Breast epithelium (tissue), 4 donors: ENCODE measurements at regions not wholly inside any gene's neighbourhood (a gene's known extent, or its start where the extent isn't known, plus 50 kb on each side); places are given as distances from the start of the nearest gene placed in this dataset.

ENCODE experiments used
- DNase-seq, 2 donors: peaks; one replicate each; pipeline ENCODE4 v3.0.0-alpha.2; 2019; ENCODE audit warnings: low spot score in 2 of 2
- H3K27ac ChIP-seq, 2 donors: fragments of 200-600 bp; sonication (generic) in 1 of 2; one replicate each; pipeline ENCODE4 v1.5.1; 2016 to 2019; ENCODE audit warnings: mild to moderate bottlenecking in 1 of 2
- H3K27me3 ChIP-seq, 2 donors: fragments of 200-600 bp; sonication (generic) in 1 of 2; one replicate each; pipeline versions ENCODE4 v1.5.1 to v1.6.0; 2017 to 2019; ENCODE audit warnings: control low read depth in 1 of 2, mild to moderate bottlenecking in 1 of 2
- H3K36me3 ChIP-seq: fragments of 200-600 bp; one replicate; pipeline ENCODE4 v1.5.1; 2019
- H3K4me1 ChIP-seq, 2 donors: fragments of 200-600 bp; sonication (generic); one replicate each; pipeline ENCODE4 v1.5.1; 2016 to 2019; ENCODE audit warnings: control low read depth in 1 of 2
- H3K4me3 ChIP-seq, 3 donors: fragments of 200-600 bp; sonication (generic); 1 replicate in 2 of 3; 2 replicates in 1 of 3; pipeline ENCODE4 v1.5.1; 2016 to 2019; ENCODE audit warnings: mild to moderate bottlenecking in 3 of 3, moderate library complexity in 2 of 3
- H3K9me3 ChIP-seq, 2 donors: fragments of 200-600 bp; sonication (generic) in 1 of 2; one replicate each; pipeline ENCODE4 v1.5.1; 2016 to 2019; ENCODE audit warnings: control low read depth in 1 of 2
- POLR2A ChIP-seq: fragments of 450-650 bp; IDR thresholded peaks from one replicate; pipeline ENCODE4 v1.6.1; 2016; ENCODE audit warnings: antibody characterized with exemption, mild to moderate bottlenecking, moderate library complexity
- POLR2AphosphoS5 ChIP-seq, 3 donors: sonication (generic); formaldehyde crosslinking; IDR thresholded peaks; one replicate each; pipeline ENCODE4 v1.6.1; 2017; ENCODE audit warnings: antibody characterized with exemption in 3 of 3
- intact Hi-C: fragments of 100-400 bp; cut with DNase I; formaldehyde crosslinking; loops from one replicate; pipeline ENCODE4 v1.15.1; 2023; ENCODE audit warnings: low total_unique reads
- TF ChIP-seq, protein P1 (sequence below), 3 donors: fragments of 450-650 bp; IDR thresholded peaks; one replicate each; pipeline ENCODE4 v1.5.1; 2016 to 2017; ENCODE audit warnings: antibody characterized with exemption in 3 of 3, mild to moderate bottlenecking in 3 of 3, moderate library complexity in 3 of 3

DNA sequence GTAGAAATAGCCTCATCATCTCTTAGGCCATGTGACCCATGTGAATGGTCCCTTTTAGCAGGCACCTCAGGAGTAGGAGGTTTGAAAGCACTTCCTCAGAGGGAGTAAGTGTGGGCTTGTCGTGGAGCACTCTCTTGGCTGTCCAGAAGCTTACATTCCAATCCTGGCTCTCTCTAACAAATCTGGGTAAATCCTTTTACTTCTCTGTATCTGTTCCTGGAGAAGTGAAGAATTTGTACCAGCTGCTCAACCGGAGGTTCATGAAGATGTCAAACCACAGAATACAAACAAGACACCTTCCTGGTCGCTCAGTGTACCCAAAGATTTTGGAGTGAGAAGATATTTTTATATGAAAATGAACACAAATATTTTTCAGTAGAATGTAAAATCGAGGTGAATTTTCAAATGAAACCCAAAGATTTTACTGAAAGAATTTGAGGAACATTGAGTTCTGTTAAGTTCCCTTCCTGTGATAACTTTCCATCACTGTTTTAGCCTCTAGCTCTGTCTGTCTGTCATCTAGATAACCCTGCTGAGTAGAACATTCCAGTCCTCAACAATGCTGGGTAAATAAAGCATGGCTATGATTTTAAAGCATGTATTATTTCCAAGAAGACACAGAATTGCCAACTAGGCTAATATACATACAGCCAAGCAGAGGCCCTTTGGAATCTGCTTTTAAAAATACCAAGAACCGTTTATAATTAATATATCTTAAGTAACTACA, 263.9 kb upstream of the RGS6 start:
- Histone ChIP-seq H3K27me3 (no peaks in the 10 kb centered on the region), H3K27ac (peak overlapping the region in 1 of 2 donors; percentile 8), H3K4me1 (no peaks in the 10 kb centered on the region), H3K36me3 (no peaks in the 10 kb centered on the region), H3K4me3 (no peak overlapping the region), H3K9me3 (no peaks in the 10 kb centered on the region)
- intact Hi-C loops: no loop called here
- DNase-seq: no peak
- TF ChIP-seq POLR2A (no peak), POLR2AphosphoS5 (IDR thresholded peaks at IDR 0.05) (no peak)
- TF ChIP-seq, protein P1, sequence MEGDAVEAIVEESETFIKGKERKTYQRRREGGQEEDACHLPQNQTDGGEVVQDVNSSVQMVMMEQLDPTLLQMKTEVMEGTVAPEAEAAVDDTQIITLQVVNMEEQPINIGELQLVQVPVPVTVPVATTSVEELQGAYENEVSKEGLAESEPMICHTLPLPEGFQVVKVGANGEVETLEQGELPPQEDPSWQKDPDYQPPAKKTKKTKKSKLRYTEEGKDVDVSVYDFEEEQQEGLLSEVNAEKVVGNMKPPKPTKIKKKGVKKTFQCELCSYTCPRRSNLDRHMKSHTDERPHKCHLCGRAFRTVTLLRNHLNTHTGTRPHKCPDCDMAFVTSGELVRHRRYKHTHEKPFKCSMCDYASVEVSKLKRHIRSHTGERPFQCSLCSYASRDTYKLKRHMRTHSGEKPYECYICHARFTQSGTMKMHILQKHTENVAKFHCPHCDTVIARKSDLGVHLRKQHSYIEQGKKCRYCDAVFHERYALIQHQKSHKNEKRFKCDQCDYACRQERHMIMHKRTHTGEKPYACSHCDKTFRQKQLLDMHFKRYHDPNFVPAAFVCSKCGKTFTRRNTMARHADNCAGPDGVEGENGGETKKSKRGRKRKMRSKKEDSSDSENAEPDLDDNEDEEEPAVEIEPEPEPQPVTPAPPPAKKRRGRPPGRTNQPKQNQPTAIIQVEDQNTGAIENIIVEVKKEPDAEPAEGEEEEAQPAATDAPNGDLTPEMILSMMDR (IDR thresholded peaks at IDR 0.05): no peak

GRCh38 chr14:71672596-71672995, 259.6 kb upstream of the RGS6 start:
- Histone ChIP-seq H3K27me3 (no peaks in the 10 kb centered on the region), H3K36me3 (no peaks in the 10 kb centered on the region), H3K4me3 (no peak overlapping the region), H3K27ac (no peak overlapping the region), H3K9me3 (no peaks in the 10 kb centered on the region), H3K4me1 (no peaks in the 10 kb centered on the region)
- no peak for DNase-seq
- intact Hi-C loops: no loop called here
- TF ChIP-seq, protein P1 (IDR thresholded peaks at IDR 0.05): no peak
- TF ChIP-seq POLR2AphosphoS5 (IDR thresholded peaks at IDR 0.05): no peak
- TF ChIP-seq POLR2A: no peak

- intact Hi-C loops: no loop called here
- no peak for DNase-seq
- no peak for TF ChIP-seq POLR2AphosphoS5 (IDR thresholded peaks at IDR 0.05)
- no peak for TF ChIP-seq POLR2A
- TF ChIP-seq, protein P1 (IDR thresholded peaks at IDR 0.05): no peak
- no peak overlapping the region for H3K27ac ChIP-seq
- H3K4me1 ChIP-seq: no peaks in the 10 kb centered on the region
- H3K9me3 ChIP-seq: no peaks in the 10 kb centered on the region
- no peak overlapping the region for H3K4me3 ChIP-seq
- H3K27me3 ChIP-seq: no peaks in the 10 kb centered on the region
- no peaks in the 10 kb centered on the region for H3K36me3 ChIP-seq
Measured at GRCh38 chr14:71675126-71675899, 256.9 kb upstream of the RGS6 start.

- no peaks in the 10 kb centered on the region for H3K36me3 ChIP-seq
- no peak overlapping the region for H3K4me3 ChIP-seq
- H3K4me1 ChIP-seq: no peaks in the 10 kb centered on the region
- intact Hi-C loops: no loop called here
- no peaks in the 10 kb centered on the region for H3K27me3 ChIP-seq
- no peak overlapping the region for H3K27ac ChIP-seq
- TF ChIP-seq POLR2AphosphoS5 (IDR thresholded peaks at IDR 0.05): no peak
- TF ChIP-seq, protein P1 (IDR thresholded peaks at IDR 0.05): no peak
- no peak for TF ChIP-seq POLR2A
- H3K9me3 ChIP-seq: no peaks in the 10 kb centered on the region
- no peak for DNase-seq
Measured at GRCh38 chr14:71675900-71676287, 256.3 kb upstream of the RGS6 start.

- TF ChIP-seq POLR2A (no peak), POLR2AphosphoS5 (IDR thresholded peaks at IDR 0.05) (no peak)
- TF ChIP-seq, protein P1 (IDR thresholded peaks at IDR 0.05): no peak
- H3K4me3 ChIP-seq: no peak overlapping the region
- no peaks in the 10 kb centered on the region for H3K36me3 ChIP-seq
- no peaks in the 10 kb centered on the region for H3K27me3 ChIP-seq
- no peak overlapping the region for H3K27ac ChIP-seq
- intact Hi-C loops: no loop called here
- H3K9me3 ChIP-seq: no peaks in the 10 kb centered on the region
- no peak for DNase-seq
- no peaks in the 10 kb centered on the region for H3K4me1 ChIP-seq
Measured at GRCh38 chr14:71680736-71681387, 251.4 kb upstream of the RGS6 start.
